SH-SY5Y (cell line): ENCODE measurements at regions not wholly inside any gene's neighbourhood (a gene's known extent, or its start where the extent isn't known, plus 50 kb on each side); places are given as distances from the start of the nearest gene placed in this dataset.

Experiments
- GATA2 ChIP-seq: IDR thresholded peaks from 2 replicates; pipeline ENCODE4 v1.6.1; 2011; ENCODE audit warnings: mild to moderate bottlenecking, low read depth, low read length
- GATA3 ChIP-seq: IDR thresholded peaks from 2 replicates; pipeline ENCODE4 v1.6.1; 2011; ENCODE audit warnings: low read depth, mild to moderate bottlenecking, low read length, moderate library complexity

DNA sequence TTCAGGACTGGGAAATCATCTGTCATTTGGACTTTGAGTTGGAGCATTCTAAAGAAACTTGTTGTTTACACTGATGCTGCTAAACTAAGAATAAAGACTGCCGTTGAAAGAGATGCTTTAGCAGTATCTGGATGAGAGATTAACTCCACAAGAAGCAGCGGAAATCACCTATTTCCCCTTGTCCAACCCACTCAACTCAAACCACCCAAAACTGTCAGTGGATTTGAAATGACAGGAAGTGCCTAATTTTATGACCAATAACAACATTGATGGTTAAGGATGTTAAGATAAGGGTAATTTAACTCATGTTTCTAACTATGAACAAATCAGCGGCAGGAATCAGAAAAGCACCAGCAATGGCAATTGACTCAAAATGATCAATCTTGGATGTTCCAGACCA, 110.8 kb upstream of the NR2F2 start:
- TF ChIP-seq GATA2 (no peak), GATA3 (no peak)
